IMR-90 (cell line): ENCODE measurements at regions not wholly inside any gene's neighbourhood (a gene's known extent, or its start where the extent isn't known, plus 50 kb on each side); places are given as distances from the start of the nearest gene placed in this dataset.

ENCODE experiments used
- ATAC-seq: fragments of 200-7000 bp; cut with Tn5 transposase; 2 replicates; pipeline ENCODE4 v1.9.1; 2020; ENCODE audit warnings: low read depth, mild to moderate bottlenecking, moderate library complexity
- BruUV-seq: library from RNA; stranded (reverse); fragments of 400-500 nt; replicated peaks from 2 replicates; lab custom pipeline; 2021; lab: Mats Ljungman, UMichigan
- CTCF ChIA-PET: fragments of 300-600 bp; formaldehyde crosslinking; extraction: SDS; loops from one replicate; lab custom pipeline; 2021; ENCODE audit warnings: antibody characterized with exemption; lab: Yijun Ruan, JAX
- POLR2A ChIA-PET: fragments of 300-600 bp; sonication (Branson Sonifier 250); formaldehyde crosslinking; loops from one replicate; lab custom pipeline; 2022; ENCODE audit warnings: antibody characterized with exemption; ENCODE audit not compliant: unreplicated experiment; lab: Charles Lee
- DNase-seq: peaks from one replicate; pipeline ENCODE4 v3.0.0; 2013
- H2AFZ ChIP-seq: replicated peaks from 2 replicates; pipeline ENCODE3; 2013; ENCODE audit warnings: low read length, mild to moderate bottlenecking; ENCODE audit not compliant: poor library complexity
- H2AK5ac ChIP-seq: 2 replicates; pipeline ENCODE4 v1.6.1; 2013; ENCODE audit warnings: low read depth, low read length, inconsistent platforms
- H2AK9ac ChIP-seq: replicated peaks from 2 replicates; pipeline ENCODE3; 2013; ENCODE audit warnings: mild to moderate bottlenecking, low read depth, low read length, moderate library complexity; ENCODE audit not compliant: poor library complexity
- H2BK120ac ChIP-seq: 2 replicates; pipeline ENCODE4 v1.6.1; 2013; ENCODE audit warnings: low read depth, low read length, inconsistent platforms
- H2BK15ac ChIP-seq: 3 replicates; pipeline ENCODE4 v1.6.1; 2013; ENCODE audit warnings: low read depth, low read length, inconsistent platforms
- H2BK20ac ChIP-seq: 2 replicates; pipeline ENCODE4 v1.6.1; 2013; ENCODE audit warnings: low read depth, mild to moderate bottlenecking, inconsistent platforms, low read length, moderate library complexity
- H2BK5ac ChIP-seq: 2 replicates; pipeline ENCODE4 v1.6.1; 2013; ENCODE audit warnings: mild to moderate bottlenecking, low read depth, low read length, inconsistent platforms; ENCODE audit not compliant: poor library complexity, severe bottlenecking
- H3K14ac ChIP-seq: replicated peaks from 2 replicates; pipeline ENCODE4 v1.6.1; 2013; ENCODE audit warnings: low read depth, low read length, inconsistent platforms
- H3K18ac ChIP-seq: 2 replicates; pipeline ENCODE4 v1.6.1; 2013; ENCODE audit warnings: low read depth, low read length, control low read depth
- H3K23ac ChIP-seq: 2 replicates; pipeline ENCODE4 v1.6.1; 2013; ENCODE audit warnings: low read depth, low read length, inconsistent platforms
- H3K27ac ChIP-seq: 2 replicates; pipeline ENCODE4 v1.5.1; 2013; ENCODE audit warnings: mild to moderate bottlenecking, control low read depth, low read length; ENCODE audit not compliant: insufficient read depth
- H3K27me3 ChIP-seq: 2 replicates; pipeline ENCODE4 v1.6.1; 2013; ENCODE audit warnings: low read length; ENCODE audit not compliant: control insufficient read depth, insufficient read depth
- H3K36me3 ChIP-seq: 2 replicates; pipeline ENCODE4 v1.6.1; 2013; ENCODE audit warnings: low read length, mixed read lengths; ENCODE audit not compliant: control insufficient read depth, insufficient read depth
- H3K4ac ChIP-seq: 2 replicates; pipeline ENCODE4 v1.6.1; 2013; ENCODE audit warnings: low read depth, low read length, inconsistent platforms
- H3K4me1 ChIP-seq: 2 replicates; pipeline ENCODE4 v1.6.1; 2013; ENCODE audit warnings: low read length, mixed read lengths; ENCODE audit not compliant: control insufficient read depth, insufficient read depth
- H3K4me2 ChIP-seq: 2 replicates; pipeline ENCODE4 v1.6.1; 2013; ENCODE audit warnings: low read depth, mild to moderate bottlenecking, control low read depth, low read length, moderate library complexity
- H3K4me3 ChIP-seq: 2 replicates; pipeline ENCODE4 v1.5.1; 2013; ENCODE audit warnings: low read depth, mild to moderate bottlenecking, control low read depth, low read length, moderate library complexity; ENCODE audit not compliant: insufficient read depth
- H3K56ac ChIP-seq: 2 replicates; pipeline ENCODE4 v1.6.1; 2013; ENCODE audit warnings: low read length, inconsistent platforms; ENCODE audit not compliant: insufficient read depth; ENCODE audit errors: extremely low read depth
- H3K79me1 ChIP-seq, 2 experiments: 2 replicates each; pipeline ENCODE4 v1.6.1; 2013; ENCODE audit warnings: low read length in 2 of 2, inconsistent platforms in 1 of 2, low read depth in 1 of 2
- H3K9ac ChIP-seq: 2 replicates; pipeline ENCODE4 v1.6.1; 2013; ENCODE audit warnings: low read depth, low read length, control low read depth
- H3K9me1 ChIP-seq: 2 replicates; pipeline ENCODE4 v1.6.1; 2013; ENCODE audit warnings: low read length, inconsistent platforms; ENCODE audit not compliant: insufficient read depth
- H3K9me3 ChIP-seq: 2 replicates; pipeline ENCODE4 v1.6.1; 2013; ENCODE audit warnings: low read length; ENCODE audit not compliant: control insufficient read depth, insufficient read depth
- H4K20me1 ChIP-seq: 2 replicates; pipeline ENCODE4 v1.6.1; 2013; ENCODE audit warnings: low read length, inconsistent platforms; ENCODE audit not compliant: insufficient read depth
- H4K5ac ChIP-seq: 2 replicates; pipeline ENCODE4 v1.6.1; 2013; ENCODE audit warnings: mild to moderate bottlenecking, low read depth, low read length, control low read depth
- H4K8ac ChIP-seq, 2 experiments: 2 replicates each; pipeline ENCODE4 v1.6.1; 2013; ENCODE audit warnings: low read depth in 2 of 2, low read length in 2 of 2, control low read depth in 1 of 2, inconsistent platforms in 1 of 2
- H4K91ac ChIP-seq: 2 replicates; pipeline ENCODE4 v1.6.1; 2013; ENCODE audit warnings: low read depth, low read length, inconsistent platforms; ENCODE audit not compliant: insufficient read depth
- BHLHE40 ChIP-seq: fragments of 150-350 bp; IDR thresholded peaks from 2 replicates; pipeline ENCODE4 v1.6.1; 2016; ENCODE audit warnings: mild to moderate bottlenecking, low read depth, low read length
- CEBPB ChIP-seq: IDR thresholded peaks from 2 replicates; pipeline ENCODE4 v1.6.1; 2012; ENCODE audit warnings: low read depth, low read length, improper control_type of control experiment
- CHD1 ChIP-seq: IDR thresholded peaks from 2 replicates; pipeline ENCODE4 v1.6.1; 2012; ENCODE audit warnings: low read depth, low read length, improper control_type of control experiment
- FOS ChIP-seq: fragments of 150-350 bp; IDR thresholded peaks from 2 replicates; pipeline ENCODE4 v1.6.1; 2016; ENCODE audit warnings: low read depth, low read length
- MAFK ChIP-seq: IDR thresholded peaks from 2 replicates; pipeline ENCODE4 v1.6.1; 2012; ENCODE audit warnings: low read depth, low read length, improper control_type of control experiment
- MAZ ChIP-seq: IDR thresholded peaks from 2 replicates; pipeline ENCODE4 v1.6.1; 2012; ENCODE audit warnings: low read depth, mild to moderate bottlenecking, low read length, improper control_type of control experiment, moderate library complexity, borderline replicate concordance
- MXI1 ChIP-seq: IDR thresholded peaks from 2 replicates; pipeline ENCODE4 v1.6.1; 2012; ENCODE audit warnings: low read depth, mild to moderate bottlenecking, low read length, moderate library complexity, borderline replicate concordance
- NFE2L2 ChIP-seq: fragments of 150-350 bp; IDR thresholded peaks from 2 replicates; pipeline ENCODE4 v1.6.1; 2016; ENCODE audit warnings: low read depth, mild to moderate bottlenecking, low read length
- POLR2A ChIP-seq: IDR thresholded peaks from 2 replicates; pipeline ENCODE4 v1.6.1; 2012; ENCODE audit warnings: mild to moderate bottlenecking, low read depth, low read length
- RAD21 ChIP-seq: IDR thresholded peaks from 2 replicates; pipeline ENCODE4 v1.6.1; 2012; ENCODE audit warnings: low read length, improper control_type of control experiment
- RCOR1 ChIP-seq: IDR thresholded peaks from 2 replicates; pipeline ENCODE4 v1.6.1; 2012; ENCODE audit warnings: mild to moderate bottlenecking, low read length, improper control_type of control experiment; ENCODE audit not compliant: insufficient replicate concordance
- RFX5 ChIP-seq: IDR thresholded peaks from 2 replicates; pipeline ENCODE4 v1.8.0; 2012; ENCODE audit warnings: low read depth, mild to moderate bottlenecking, low read length, moderate library complexity
- SMC3 ChIP-seq: fragments of 150-350 bp; IDR thresholded peaks from 2 replicates; pipeline ENCODE4 v1.6.1; 2016; ENCODE audit warnings: low read depth, mild to moderate bottlenecking, antibody characterized with exemption, low read length, moderate library complexity
- WGBS, 2 experiments: methylation state at CpG; one replicate each; pipeline versions ENCODE4 v1.1.5 to v1.1.7; 2013; ENCODE audit warnings: missing lambda C conversion rate in 2 of 2; ENCODE audit not compliant: insufficient read length in 1 of 2; ENCODE audit errors: extremely low coverage in 2 of 2; 5-methylcytosine and 5-hydroxymethylcytosine counted together
- dilution Hi-C: fragments of 300-500 bp; cut with HindIII; formaldehyde crosslinking; loops from one replicate; pipeline ENCODE4 v1.14.3; 2018; ENCODE audit warnings: low sequenced_read_pairs; ENCODE audit not compliant: unreplicated experiment
- in situ Hi-C: fragments of 300-500 bp; cut with MboI; formaldehyde crosslinking; loops from 3 replicates; pipeline ENCODE4 v1.14.3; 2019; ENCODE audit warnings: low sequenced_read_pairs, inconsistent platforms, mixed read lengths
- intact Hi-C: fragments of 100-400 bp; cut with micrococcal nuclease; formaldehyde crosslinking; loops from 2 replicates; pipeline ENCODE4 v1.10.0; 2022
- TF ChIP-seq, protein P1 (sequence below): fragments of 150-350 bp; IDR thresholded peaks from 2 replicates; pipeline ENCODE4 v1.6.1; 2016; ENCODE audit warnings: low read depth, mild to moderate bottlenecking, low read length, moderate library complexity, borderline replicate concordance
- TF ChIP-seq, protein P2 (sequence below): conservative IDR thresholded peaks from 2 replicates; pipeline ENCODE4 v1.5.1; 2012; ENCODE audit warnings: mild to moderate bottlenecking, low read depth, low read length, improper control_type of control experiment
- TF ChIP-seq, protein P3 (sequence below): fragments of 150-350 bp; IDR thresholded peaks from 2 replicates; pipeline ENCODE4 v1.6.1; 2017; ENCODE audit warnings: mild to moderate bottlenecking, antibody characterized with exemption, low read length, low read depth

DNA sequence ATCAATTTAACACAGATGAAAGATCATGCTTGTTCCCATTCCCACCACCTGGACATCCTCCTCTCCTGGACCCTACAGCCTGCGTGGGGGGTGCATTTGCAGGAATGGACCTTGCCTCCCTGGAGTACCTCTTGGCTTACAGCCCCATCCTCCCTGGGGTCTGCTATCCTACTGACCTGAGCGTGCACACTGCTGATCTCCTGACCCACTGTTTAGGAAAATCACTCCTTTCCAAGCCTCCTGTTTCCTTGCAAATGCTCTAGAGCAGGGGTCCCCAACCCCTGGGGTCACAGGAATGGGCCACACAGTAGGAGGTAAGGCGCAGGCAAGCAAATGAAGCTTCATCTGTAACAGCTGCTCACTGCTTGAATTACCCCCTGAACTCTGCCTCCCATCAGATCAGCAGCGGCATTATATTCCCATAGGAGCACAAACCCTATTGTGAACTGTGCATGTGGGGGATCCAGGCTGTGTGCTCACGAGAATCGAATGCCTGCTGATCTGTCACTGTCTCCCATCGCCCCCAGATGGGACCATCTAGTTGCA lies 88.2 kb upstream of the SEPTIN5 start:
- no peak overlapping the region for H2AK9ac ChIP-seq
- H4K20me1 ChIP-seq = 0 out of 2 replicates have a peak, but pooled peaks cover 3% of the 10 kb centered on the region
- no peaks in the 10 kb centered on the region for H3K36me3 ChIP-seq
- no TSS peak for BruUV-seq
- ATAC-seq = no peak
- H2BK5ac ChIP-seq = no peak overlapping the region
- no peak overlapping the region for H3K4me3 ChIP-seq
- no peak overlapping the region for H2AFZ ChIP-seq
- no peak overlapping the region for H2BK15ac ChIP-seq
- WGBS, 2 experiments = 60% methylated on average over 1 of the region's 7 CpGs; no CpG with 5 or more reads in 1 of the 2 experiments
- H3K14ac ChIP-seq = no peak overlapping the region
- TF ChIP-seq RCOR1 (no peak), POLR2A (no peak), CEBPB (no peak), BHLHE40 (no peak), FOS (no peak), MAZ (no peak), MXI1 (no peak), RFX5 (no peak), MAFK (no peak), CHD1 (no peak), RAD21 (no peak), NFE2L2 (no peak), SMC3 (no peak)
- TF ChIP-seq, protein P1, sequence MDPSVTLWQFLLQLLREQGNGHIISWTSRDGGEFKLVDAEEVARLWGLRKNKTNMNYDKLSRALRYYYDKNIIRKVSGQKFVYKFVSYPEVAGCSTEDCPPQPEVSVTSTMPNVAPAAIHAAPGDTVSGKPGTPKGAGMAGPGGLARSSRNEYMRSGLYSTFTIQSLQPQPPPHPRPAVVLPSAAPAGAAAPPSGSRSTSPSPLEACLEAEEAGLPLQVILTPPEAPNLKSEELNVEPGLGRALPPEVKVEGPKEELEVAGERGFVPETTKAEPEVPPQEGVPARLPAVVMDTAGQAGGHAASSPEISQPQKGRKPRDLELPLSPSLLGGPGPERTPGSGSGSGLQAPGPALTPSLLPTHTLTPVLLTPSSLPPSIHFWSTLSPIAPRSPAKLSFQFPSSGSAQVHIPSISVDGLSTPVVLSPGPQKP = no peak
- TF ChIP-seq, protein P2, sequence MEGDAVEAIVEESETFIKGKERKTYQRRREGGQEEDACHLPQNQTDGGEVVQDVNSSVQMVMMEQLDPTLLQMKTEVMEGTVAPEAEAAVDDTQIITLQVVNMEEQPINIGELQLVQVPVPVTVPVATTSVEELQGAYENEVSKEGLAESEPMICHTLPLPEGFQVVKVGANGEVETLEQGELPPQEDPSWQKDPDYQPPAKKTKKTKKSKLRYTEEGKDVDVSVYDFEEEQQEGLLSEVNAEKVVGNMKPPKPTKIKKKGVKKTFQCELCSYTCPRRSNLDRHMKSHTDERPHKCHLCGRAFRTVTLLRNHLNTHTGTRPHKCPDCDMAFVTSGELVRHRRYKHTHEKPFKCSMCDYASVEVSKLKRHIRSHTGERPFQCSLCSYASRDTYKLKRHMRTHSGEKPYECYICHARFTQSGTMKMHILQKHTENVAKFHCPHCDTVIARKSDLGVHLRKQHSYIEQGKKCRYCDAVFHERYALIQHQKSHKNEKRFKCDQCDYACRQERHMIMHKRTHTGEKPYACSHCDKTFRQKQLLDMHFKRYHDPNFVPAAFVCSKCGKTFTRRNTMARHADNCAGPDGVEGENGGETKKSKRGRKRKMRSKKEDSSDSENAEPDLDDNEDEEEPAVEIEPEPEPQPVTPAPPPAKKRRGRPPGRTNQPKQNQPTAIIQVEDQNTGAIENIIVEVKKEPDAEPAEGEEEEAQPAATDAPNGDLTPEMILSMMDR = no peak
- TF ChIP-seq, protein P3, sequence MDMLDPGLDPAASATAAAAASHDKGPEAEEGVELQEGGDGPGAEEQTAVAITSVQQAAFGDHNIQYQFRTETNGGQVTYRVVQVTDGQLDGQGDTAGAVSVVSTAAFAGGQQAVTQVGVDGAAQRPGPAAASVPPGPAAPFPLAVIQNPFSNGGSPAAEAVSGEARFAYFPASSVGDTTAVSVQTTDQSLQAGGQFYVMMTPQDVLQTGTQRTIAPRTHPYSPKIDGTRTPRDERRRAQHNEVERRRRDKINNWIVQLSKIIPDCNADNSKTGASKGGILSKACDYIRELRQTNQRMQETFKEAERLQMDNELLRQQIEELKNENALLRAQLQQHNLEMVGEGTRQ = no peak
- dilution Hi-C loops (no loop called here), intact Hi-C loops (no loop called here), in situ Hi-C loops (no loop called here)
- H4K5ac ChIP-seq = no peak overlapping the region
- no peak overlapping the region for H2AK5ac ChIP-seq
- H3K9ac ChIP-seq = no peak overlapping the region
- H3K27me3 ChIP-seq = peaks cover 43% of the 10 kb centered on the region
- H3K56ac ChIP-seq = no peak overlapping the region
- H3K27ac ChIP-seq = no peak overlapping the region
- ChIA-PET POLR2A (no interaction called here), CTCF (no interaction called here)
- no peak overlapping the region for H3K4me2 ChIP-seq
- H3K9me3 ChIP-seq = no peaks in the 10 kb centered on the region
- no peak overlapping the region for H4K91ac ChIP-seq
- no peak overlapping the region for H3K23ac ChIP-seq
- H3K9me1 ChIP-seq = no peaks in the 10 kb centered on the region
- no peaks in the 10 kb centered on the region for H3K4me1 ChIP-seq
- no peak overlapping the region for H2BK120ac ChIP-seq
- no peak overlapping the region for H3K18ac ChIP-seq
- no peak overlapping the region for H4K8ac ChIP-seq
- H3K79me1 ChIP-seq = no peaks in the 10 kb centered on the region
- H2BK20ac ChIP-seq = no peak overlapping the region
- H3K4ac ChIP-seq = no peak overlapping the region
- no peak for DNase-seq
